NCI-H187 (cell line): ENCODE measurements at regions not wholly inside any gene's neighbourhood (a gene's known extent, or its start where the extent isn't known, plus 50 kb on each side); places are given as distances from the start of the nearest gene placed in this dataset.
A peak's percentile ranks its signal among the peaks of the same experiment; 100 is the strongest.
"Not testable (repeated sequence)": the region's sequence is repeated elsewhere in the genome, so short reads cannot be mapped to it uniquely, and the experiment has no call there.

Experiments used
- DNase-seq, 2 experiments: peaks; one replicate each; lab custom pipeline; 2025; lab: John Stamatoyannopoulos, UW

DNA sequence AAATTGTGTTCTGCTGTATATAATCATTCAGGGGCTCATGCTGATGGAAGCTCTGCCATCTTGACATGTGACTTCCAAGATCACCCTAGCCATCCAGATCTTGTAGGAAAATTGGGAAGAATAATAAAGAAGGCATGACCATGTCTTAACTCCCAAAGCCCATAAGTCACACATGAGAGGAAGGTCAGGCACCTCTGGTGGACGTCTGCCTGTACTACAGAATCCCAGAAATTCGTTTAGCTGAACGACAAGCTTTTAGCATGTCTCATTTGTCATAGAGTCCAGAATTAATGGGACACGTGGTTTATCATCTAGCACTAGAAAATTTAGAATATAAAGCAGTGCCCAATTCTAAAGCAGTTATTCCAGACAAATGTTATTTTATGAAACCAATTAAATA lies 212.7 kb downstream of the CENPC start:
- DNase-seq = no peak

DNA sequence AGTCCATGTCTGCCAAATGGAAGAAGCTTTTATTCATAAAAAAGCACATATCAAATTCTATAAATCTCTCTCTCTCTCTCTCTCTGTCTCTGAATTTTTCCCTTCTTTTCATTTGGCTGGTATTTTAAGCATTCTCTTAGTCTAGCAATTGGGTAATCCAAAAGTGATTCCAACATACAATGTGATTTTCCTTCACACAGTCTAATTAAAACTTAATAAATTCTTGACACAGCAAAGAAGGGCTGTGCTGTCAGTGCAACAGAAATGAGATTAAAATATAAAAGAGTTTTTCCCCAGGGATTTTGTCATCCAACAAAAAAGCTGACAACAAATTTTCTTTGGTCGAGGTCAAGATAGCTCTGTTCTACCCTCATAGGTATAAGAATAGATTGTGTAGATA lies 216.9 kb downstream of the CENPC start:
- no peak for DNase-seq

DNA sequence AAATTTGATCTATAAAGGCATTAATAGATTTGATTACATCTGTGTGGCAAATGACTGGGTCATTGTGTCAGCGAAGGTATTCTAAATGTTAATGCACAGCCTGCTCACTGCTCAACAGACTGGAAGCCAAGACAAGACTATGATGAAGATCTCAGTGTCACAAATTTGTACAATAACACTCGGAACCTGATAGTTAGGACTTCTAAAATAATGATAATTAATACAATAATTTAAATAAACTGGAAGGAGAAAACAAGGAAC lies 217.4 kb downstream of the CENPC start:
- no peak for DNase-seq

DNA sequence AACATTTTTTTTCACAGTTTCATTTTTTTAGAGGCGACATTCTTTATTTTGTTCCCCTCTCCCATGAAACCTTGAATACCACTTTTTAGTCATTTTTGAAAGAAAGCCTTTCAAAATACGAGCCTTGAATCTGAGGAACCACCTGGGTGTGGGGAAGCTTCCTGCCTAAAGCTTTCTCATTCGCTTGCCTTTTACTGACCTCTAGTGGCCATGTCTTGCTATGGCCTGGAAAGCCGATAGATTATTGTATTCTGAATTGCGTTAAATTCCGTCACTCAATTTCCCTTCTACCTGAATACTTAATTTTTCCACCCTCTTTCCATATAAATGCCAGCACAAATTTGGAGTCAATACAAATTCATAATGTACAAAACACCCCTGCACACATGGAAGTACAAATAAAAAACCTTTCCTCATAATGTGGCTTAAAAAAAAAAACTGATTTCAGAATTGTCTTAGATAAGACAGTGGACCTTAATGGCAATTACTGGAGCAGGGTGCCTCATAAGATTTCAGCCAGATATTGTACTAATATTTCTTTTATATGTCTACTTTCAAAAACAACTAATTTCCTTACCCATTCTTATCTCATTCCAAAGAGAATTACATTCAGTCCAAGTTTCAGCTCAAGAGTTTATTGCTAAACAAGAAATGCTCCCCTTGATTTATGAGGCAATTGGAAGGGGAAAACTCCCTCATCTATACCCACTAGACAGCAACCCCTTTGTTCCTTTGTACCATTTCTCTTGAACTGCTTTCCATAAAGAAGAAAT lies 217.9 kb downstream of the CENPC start:
- DNase-seq = peak; percentile 6 to 32

DNA sequence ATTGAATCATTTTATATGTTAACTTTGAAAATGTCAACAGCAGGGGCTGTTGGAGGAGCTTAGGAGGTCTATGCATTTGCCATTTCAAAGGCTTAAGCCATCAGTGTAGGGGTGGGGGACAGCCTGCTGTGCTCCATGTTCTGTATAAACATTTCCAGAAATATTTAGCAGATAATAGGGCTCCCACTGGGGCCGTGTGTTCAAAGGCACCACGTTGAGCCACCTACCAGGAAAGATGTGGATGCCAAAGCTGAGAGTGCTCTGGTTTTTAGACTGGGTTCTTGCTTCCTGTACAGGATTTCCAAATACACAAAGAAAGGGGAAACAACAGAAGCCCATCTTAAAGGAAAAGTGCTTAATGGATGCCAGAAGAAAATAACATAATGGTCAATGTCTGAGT lies 219.5 kb downstream of the CENPC start:
- no peak for DNase-seq

DNA sequence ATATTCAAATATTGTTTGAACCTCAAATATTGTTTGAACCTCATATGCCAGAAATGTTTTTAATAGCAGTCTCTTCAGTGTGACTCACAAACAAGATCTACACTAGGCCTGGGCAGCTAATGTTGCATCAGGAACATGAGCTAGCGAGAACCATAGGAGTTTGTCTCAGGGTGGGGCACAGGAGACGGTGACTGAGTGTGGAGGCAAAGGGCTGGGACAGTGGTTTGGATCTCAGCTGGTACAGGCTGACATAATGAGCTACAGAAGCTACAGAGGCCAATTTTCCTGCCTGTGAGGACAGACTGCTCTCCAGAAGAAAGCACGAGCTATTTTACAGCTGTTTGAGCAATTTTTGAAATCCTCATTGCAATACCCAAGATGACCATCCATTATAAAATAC lies 224.7 kb downstream of the CENPC start:
- no peak for DNase-seq

DNA sequence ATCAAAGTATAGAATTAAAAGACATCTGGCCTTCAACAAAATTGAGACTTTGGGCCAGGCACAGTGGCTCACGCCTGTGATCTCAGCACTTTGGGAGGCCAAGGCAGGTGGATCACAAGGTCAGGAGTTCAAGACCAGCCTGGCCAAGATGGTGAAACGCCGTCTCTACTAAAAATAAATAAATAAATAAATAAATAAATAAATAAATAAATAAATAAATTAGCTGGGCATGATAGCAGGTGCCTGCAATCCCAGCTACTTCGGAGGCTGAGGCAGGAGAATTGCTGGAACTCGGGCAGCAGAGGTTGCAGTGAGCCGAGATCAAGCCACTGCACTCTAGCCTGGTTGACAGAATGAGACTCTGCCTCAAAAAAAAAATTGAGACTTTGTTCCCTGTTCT lies 225.7 kb downstream of the CENPC start:
- DNase-seq = not testable (repeated sequence)

DNA sequence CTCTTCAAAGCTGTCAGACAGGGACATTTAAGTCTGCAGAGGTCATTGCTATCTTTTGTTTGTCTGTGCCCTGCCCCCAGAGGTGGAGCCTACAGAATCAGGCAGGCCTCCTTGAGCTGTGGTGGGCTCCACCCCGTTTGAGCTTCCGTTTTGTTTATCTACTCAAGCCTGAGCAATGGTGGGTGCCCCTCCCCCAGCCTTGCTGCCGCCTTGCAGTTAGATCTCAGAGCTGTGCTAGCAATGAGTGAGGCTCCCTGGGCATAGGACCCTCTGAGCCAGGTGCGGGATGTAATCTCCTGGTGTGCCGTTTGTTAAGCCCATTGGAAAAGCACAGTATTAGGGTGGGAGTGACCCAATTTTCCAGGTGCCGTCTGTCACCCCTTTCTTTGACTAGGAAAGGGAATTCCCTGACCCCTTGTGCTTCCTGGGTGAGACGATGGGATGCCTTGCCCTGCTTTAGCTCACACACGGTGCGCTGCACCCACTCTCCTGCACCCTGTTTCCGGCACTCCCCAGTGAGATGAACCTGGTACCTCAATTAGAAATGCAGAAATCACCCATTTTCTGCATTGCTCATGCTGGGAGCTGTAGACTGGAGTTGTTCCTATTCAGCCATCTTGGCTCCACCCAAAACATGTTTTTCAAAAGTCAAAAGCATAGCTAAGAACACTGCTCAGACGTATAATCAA lies 244.7 kb downstream of the CENPC start:
- DNase-seq = not testable (repeated sequence)

DNA sequence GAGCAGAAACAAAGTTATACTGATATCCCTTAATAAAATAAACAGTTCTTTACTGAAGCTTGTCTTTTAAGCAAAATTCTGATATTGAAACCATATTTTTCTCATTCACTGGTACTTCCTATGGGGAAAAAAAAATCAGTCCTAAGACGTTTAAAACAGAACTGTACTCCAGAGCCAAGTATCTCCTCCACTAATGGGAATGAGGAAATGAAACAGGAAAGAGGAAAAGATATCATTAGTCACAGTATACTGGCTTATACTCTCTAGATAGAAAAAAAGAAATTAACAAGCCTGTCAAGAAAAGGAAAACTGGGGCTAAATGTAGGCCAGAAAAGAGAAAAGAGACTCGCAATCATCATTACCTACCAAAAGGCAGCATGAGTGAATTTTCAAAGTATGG lies 252.7 kb downstream of the CENPC start:
- DNase-seq = no peak

DNA sequence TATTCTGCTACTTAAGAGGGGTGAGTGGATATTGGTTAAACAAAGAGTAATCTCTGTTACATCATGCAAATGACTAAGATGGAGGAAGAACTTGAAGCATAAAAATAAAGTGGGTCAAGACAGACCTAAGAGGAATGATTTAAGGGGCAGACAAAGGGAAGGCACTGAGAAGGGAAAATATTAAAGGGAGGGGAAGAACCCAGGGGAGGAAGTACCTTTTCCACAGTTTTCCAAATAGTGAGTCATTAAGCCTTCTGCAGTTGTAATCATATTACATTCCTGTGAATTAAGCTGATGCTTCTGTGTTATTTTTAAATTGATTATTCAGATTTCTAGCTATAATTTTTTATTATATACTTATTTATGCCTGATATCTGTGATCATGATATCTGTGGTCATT lies 253.3 kb downstream of the CENPC start:
- no peak for DNase-seq

DNA sequence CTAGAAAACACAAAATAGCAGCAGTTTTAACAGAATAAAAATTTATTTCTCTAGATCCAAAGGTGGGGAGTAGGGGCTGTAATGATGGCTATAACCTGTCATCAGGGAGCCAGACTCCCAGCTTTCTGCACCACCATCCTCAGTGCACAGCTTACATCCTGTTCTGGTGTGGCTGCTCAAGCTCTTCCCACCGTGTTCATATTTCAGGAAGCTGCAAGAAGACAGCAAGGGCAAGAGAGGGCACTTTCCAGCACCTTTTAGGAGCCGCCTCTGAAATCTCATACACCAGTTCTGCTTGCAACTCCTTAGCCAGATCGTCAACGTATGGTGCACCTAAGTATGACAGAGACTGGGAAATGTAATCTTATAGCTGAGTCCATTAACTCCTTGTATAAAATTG lies 253.7 kb downstream of the CENPC start:
- DNase-seq = peak; percentile 7 to 12

DNA sequence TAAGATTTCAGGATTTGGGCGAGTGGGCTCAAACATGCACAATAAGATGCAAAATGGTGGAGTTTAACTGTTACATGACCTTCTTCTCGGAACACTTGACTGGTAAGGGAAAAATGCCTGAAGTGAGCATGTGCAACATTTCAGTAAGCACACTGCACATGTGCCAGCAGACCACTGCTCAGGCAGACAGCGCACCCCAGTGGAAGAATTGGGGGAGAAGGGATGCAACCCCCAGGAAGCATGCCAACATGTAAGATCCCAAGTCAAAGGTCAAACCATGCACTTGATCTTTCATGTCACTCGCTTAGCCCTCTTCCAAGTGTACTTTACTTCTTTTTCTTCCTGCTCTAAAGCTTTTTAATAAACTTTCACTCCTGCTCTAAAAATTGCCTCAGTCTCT lies 256.3 kb downstream of the CENPC start:
- DNase-seq = peak; percentile 5 to 48

DNA sequence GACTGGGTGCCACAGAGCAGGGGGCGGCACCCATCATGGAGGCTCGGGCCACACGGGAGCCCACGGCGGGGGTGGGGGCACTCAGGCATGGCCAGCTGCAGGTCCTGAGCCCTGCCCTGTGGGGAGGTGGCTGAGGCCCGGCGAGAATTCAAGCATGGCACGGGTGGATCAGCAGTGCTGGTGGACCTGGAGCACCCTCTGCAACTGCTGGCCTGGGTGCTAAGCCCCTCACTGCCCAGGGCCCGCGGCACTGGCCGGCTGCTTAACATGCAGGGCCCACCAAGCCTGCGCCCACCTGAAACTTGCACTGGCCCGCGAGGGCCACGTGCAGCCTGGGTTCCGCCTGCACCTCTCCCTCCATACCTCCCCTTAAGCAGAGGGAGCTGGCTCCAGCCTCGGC lies 258.6 kb downstream of the CENPC start:
- DNase-seq = no peak

DNA sequence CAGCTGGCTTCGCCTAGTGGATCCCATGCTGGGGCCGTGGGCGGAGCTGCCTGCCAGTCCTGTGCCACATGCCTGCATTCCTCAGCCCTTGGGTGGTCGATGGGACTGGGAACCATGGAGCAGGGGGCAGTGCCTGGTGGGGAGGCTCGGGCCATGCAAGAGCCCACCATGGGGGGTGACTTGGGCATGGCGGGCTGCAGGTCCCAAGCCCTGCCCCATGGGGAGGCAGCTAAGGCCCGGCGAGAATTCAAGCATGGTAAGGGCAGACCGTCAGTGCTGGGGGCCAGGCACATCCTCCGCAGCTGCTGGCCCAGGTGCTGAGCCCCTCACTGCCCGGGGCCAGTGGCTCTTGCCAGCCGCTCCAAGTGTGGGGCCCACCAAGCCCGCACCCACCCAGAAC lies 262.6 kb downstream of the CENPC start:
- no peak for DNase-seq

DNA sequence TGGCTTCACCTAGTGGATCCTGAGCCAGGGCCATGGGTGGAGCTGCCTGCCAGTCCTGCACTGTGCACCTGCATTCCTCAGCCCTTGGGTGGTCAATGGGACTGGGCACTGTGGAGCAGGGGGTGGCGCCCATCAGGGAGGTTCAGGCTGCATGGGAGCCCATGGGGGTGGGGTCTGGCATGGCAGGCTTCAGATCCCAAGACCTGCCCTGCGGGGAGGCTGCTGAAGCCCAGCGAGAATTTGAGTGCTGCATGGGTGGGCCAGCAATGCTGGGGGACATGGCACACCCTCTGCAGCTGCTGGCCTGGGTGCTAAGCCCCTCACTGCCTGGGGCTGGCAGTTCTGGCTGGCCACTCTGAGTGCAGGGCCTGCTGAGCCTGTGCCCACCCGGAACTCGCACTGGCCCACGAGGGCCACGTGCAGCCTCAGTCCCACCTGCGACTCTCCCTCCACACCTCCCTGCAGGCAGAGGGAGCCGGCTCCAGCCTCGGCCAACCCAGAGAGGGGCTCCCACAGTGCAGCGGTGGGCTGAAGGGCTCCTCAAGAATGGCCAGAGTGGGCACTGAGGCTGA lies 270.0 kb downstream of the CENPC start:
- DNase-seq = no peak

DNA sequence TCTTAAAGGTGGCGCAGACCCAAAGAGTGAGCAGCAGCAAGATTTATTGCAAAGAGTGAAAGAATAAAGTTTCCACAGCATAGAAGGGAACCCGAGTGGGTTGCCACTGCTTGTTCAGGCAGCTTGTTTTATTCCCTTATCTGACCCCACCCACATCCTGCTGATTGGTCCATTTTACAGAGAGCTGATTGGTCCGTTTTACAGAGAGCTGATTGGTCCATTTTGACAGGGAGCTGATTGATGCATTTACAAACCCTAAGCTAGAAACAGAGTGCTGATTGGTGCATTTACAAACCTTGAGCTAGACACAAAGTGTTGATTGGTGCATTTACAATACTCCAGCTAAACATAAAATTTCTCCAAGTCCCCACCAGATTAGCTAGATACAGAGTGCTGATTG lies 270.6 kb downstream of the CENPC start:
- not testable (repeated sequence) for DNase-seq

DNA sequence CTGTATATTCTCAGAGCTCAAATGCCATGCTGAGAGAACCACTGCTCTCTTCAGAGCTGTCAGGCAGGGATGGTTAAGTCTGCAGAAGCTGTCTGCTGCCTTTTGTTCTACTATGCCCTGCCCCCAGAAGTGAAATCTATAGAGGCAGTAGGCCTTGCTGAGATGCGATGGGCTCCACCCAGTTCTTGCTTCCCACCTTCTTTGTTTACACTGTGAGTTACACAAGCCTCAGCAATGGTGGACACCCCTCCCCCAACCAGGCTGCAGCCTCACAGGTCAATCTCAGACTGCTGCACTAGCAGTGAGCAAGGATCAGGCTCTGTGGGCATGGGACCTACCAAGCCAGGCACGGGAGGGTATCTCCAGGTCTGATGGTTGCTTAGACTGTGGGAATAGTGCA lies 271.6 kb downstream of the CENPC start:
- DNase-seq = no peak

DNA sequence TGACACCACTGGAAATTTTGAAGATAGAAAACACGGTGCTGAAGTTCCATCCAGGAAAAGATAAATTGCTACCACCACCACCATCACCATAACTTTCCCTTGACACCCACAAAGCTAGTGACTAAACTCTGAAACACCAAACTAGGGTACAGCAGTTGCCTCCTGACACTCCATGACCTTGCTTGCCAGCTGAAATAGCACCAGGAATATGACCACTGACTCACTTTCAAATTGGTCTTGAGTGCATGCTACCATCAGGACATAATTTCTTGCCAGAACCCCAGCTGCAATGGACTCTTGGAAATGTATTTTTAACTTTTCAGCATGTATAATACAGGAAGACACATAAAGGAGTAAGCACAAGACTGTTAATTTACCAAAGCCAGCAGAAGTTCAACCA lies 283.3 kb downstream of the CENPC start:
- no peak for DNase-seq

DNA sequence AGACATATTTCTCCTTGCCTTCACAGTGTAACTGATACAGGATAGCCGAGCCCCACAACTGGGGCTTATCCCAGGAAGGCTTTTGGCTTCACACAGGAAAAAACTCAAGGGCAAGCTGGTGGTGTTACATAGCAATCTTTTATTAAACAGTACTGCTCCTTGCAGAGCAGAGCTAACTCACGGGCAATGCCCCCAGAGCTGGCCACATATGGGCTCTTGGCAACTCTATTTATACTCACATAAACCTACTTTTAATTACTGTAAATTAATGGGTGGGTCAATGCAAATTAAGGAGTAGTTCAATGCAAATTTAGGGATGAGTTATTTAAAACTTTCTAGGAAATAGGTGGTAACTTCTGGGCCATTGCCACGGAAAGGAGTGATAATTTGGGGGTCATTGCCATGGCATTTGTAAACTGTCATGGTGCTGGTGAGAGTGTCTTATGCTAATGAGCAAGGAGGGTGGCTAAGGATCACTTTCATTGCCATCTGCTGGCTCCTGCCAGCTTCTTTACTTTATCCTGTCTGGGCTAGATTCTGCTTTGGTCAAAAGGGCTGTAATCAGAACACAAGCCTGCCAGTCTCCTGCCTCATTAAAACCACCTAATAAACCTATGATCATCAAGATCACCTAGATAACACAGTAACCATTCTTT lies 288.8 kb downstream of the CENPC start:
- DNase-seq = no peak

DNA sequence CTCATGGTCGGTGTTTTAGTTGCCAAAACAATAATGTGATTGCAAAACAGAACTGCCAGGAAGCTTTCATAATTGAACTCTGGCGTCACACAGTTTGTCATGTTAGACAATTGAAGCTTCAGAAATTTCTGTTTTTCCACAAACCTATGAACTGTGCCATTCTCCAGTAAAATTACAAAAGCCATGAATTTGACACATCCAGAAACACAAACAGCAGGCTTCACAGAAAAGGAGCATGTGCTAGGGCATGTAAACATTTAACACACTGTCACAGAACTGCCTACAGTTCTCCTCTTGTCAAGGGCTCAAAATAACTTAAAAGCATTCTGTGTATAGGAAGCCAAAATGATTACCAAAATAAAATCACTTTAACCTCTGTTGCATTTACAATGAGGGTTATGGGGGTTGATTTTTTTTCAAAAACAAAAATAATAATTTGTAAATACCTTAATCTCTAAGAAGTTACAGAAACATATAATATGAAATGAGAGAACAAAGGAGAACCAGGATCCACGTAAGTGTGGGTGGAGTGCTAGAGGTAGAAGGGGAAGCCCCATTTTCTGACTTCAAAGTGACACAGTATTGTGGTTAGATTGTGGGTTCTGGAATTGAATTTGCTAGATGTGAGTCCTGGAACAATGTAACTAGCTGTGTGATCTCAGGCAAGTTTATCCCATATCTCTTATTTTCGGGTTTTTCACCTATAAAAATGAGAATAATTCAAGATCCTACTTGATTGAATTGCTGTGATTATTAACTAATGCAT lies 295.0 kb downstream of the CENPC start:
- DNase-seq = no peak

DNA sequence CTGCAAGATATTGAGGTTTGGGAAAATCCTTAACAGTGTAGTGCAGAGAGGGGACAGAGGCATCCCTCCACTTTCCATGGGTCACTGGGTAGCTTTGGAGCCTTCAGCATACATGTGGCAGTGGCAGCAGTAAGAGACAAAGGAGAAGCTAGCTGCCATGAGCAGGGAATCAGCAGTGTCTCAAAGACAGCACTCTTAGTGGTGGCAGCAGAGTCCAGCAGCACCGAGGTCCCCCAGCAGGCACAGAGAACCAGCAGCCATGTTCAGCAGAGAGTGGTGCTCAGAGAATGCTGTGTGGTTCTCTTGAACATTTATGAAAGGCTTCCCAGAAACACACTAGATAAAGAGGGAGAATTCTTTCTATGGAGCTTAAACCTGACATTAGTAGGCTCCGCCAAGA lies 308.5 kb downstream of the CENPC start:
- no peak for DNase-seq

DNA sequence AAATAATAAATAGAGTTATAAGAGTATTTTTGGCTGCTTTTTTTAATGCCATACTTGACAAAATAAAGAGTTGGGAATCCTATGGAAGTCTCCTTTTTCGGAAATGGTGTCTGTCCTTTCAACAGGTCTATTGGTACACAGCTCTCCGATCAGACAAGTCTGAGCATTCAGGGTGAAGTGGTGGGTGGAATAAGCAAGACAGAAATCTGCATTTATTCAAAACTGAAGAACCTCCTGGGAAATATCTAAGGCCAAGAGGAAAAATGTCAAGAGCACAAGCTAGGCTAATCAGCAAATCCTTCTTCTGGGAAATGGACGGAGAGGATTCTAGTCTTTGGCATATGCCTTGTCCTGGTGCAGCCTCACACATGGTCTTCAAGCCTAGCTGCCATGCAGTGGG lies 309.0 kb downstream of the CENPC start:
- no peak for DNase-seq

DNA sequence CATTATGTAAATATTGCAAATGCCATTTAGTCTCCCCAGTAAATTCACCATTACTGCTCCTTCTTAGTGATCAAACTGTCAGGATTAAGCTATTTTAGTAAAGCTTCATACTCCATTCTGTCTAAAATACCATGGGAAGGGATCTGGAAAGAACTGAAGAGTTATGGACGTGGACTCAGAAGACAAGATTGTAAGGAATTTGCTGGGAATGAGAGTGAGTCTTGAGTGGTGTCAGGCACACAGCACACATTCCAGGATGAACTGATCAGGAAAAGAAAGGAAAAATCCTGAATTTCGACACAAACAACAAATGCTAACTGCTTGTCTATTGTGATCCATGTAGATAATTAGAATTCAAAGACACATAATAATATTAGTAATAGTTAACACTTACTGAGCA lies 311.0 kb downstream of the CENPC start:
- no peak for DNase-seq
